NCI-H446 (cell line): ENCODE measurements at regions not wholly inside any gene's neighbourhood (a gene's known extent, or its start where the extent isn't known, plus 50 kb on each side); places are given as distances from the start of the nearest gene placed in this dataset.

ENCODE experiments used
- DNase-seq, 2 experiments: peaks; one replicate each; lab custom pipeline; 2025; lab: John Stamatoyannopoulos, UW

GRCh38 chr14:85276161-85276978 lies 253.6 kb upstream of the FLRT2 start:
- no peak for DNase-seq

- no peak for DNase-seq
Measured at GRCh38 chr14:85276979-85277228, 253.0 kb upstream of the FLRT2 start.

GRCh38 chr14:85279407-85279806 lies 250.5 kb upstream of the FLRT2 start:
- no peak for DNase-seq

- DNase-seq = no peak
Measured at GRCh38 chr14:85280074-85280473, 249.9 kb upstream of the FLRT2 start.

- DNase-seq = no peak
Measured at GRCh38 chr14:85281921-85282320, 248.0 kb upstream of the FLRT2 start.

- no peak for DNase-seq
Measured at GRCh38 chr14:85288041-85288440, 241.9 kb upstream of the FLRT2 start.

GRCh38 chr14:85291731-85292130 lies 238.2 kb upstream of the FLRT2 start:
- no peak for DNase-seq

- no peak for DNase-seq
Measured at GRCh38 chr14:85293612-85294234, 236.2 kb upstream of the FLRT2 start.

GRCh38 chr14:85295318-85295717 lies 234.6 kb upstream of the FLRT2 start:
- DNase-seq = no peak

GRCh38 chr14:85296456-85297210 lies 233.3 kb upstream of the FLRT2 start:
- DNase-seq = no peak

- DNase-seq = no peak
Measured at GRCh38 chr14:85300107-85300506, 229.8 kb upstream of the FLRT2 start.

- DNase-seq = no peak
Measured at GRCh38 chr14:85301506-85301905, 228.4 kb upstream of the FLRT2 start.

- no peak for DNase-seq
Measured at GRCh38 chr14:85306024-85306423, 223.9 kb upstream of the FLRT2 start.

- no peak for DNase-seq
Measured at GRCh38 chr14:85308531-85309300, 221.2 kb upstream of the FLRT2 start.

GRCh38 chr14:85310491-85311272 lies 219.3 kb upstream of the FLRT2 start:
- DNase-seq = no peak

- DNase-seq = no peak
Measured at GRCh38 chr14:85313560-85314207, 216.3 kb upstream of the FLRT2 start.

GRCh38 chr14:85315290-85315689 lies 214.7 kb upstream of the FLRT2 start:
- DNase-seq = no peak

- DNase-seq = no peak
Measured at GRCh38 chr14:85315733-85316290, 214.1 kb upstream of the FLRT2 start.

- no peak for DNase-seq
Measured at GRCh38 chr14:85316701-85317410, 213.1 kb upstream of the FLRT2 start.

- no peak for DNase-seq
Measured at GRCh38 chr14:85317491-85318021, 212.4 kb upstream of the FLRT2 start.
